Esophagus muscularis mucosa (tissue), 4 donors: ENCODE measurements at regions not wholly inside any gene's neighbourhood (a gene's known extent, or its start where the extent isn't known, plus 50 kb on each side); places are given as distances from the start of the nearest gene placed in this dataset.

ENCODE experiments used
- CTCF ChIP-seq, 3 experiments: fragments of 200-600 bp in 2 of 3; fragments of 450-650 bp in 1 of 3; sonication (generic) in 2 of 3; IDR thresholded peaks; one replicate each; pipeline ENCODE4 v1.5.1; 2017 to 2019; ENCODE audit warnings: antibody characterized with exemption in 3 of 3, mild to moderate bottlenecking in 2 of 3, moderate library complexity in 1 of 3
- EP300 ChIP-seq: sonication (generic); formaldehyde crosslinking; IDR thresholded peaks from one replicate; pipeline ENCODE4 v1.6.1; 2017; ENCODE audit warnings: antibody characterized with exemption
- POLR2A ChIP-seq: fragments of 450-650 bp; IDR thresholded peaks from one replicate; pipeline ENCODE4 v1.6.1; 2017; ENCODE audit warnings: antibody characterized with exemption, moderate library complexity, mild to moderate bottlenecking, low read depth
- POLR2AphosphoS5 ChIP-seq, 2 donors: sonication (generic); formaldehyde crosslinking; IDR thresholded peaks; one replicate each; pipeline ENCODE4 v1.6.1; 2017; ENCODE audit warnings: antibody characterized with exemption in 2 of 2

GRCh38 chr7:118627467-118627866 lies 403.0 kb downstream of the ANKRD7 start:
- no peak for TF ChIP-seq CTCF (IDR thresholded peaks at IDR 0.05)
- TF ChIP-seq POLR2A, result no peak
- no peak for TF ChIP-seq EP300
- TF ChIP-seq POLR2AphosphoS5 (IDR thresholded peaks at IDR 0.05), result no peak
